DND-41 (cell line): ENCODE measurements at regions not wholly inside any gene's neighbourhood (a gene's known extent, or its start where the extent isn't known, plus 50 kb on each side); places are given as distances from the start of the nearest gene placed in this dataset.

ENCODE experiments used
- CTCF ChIP-seq: IDR thresholded peaks from 2 replicates; pipeline ENCODE4 v1.5.1; 2012; ENCODE audit warnings: borderline replicate concordance, low read length, moderate library complexity, mild to moderate bottlenecking; ENCODE audit not compliant: poor library complexity, severe bottlenecking; ENCODE audit errors: extremely low read depth
- EZH2 ChIP-seq: IDR thresholded peaks from 3 replicates; pipeline ENCODE4 v1.6.1; 2012; ENCODE audit warnings: borderline replicate concordance, low read depth, mild to moderate bottlenecking, moderate library complexity, low read length, inconsistent platforms; ENCODE audit not compliant: severe bottlenecking

DNA sequence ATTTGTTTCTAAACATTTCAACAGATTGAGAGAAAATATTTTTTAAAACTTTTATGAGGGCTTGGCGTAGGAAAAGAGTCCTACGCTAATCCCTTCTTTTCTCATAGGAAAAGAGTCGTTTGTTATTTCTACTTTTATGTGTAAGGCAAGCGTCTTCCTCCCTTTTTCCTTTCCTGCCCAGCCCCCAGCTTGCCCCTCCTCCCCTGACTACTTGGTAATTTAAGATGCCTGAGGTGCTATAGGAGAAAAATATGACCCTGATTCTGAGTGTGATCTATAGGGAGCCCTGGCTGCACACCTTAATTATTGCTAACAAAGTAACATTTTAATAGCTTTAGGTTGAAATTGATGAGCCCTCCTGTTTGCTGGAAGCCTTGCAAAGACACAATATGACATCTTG, 373.6 kb downstream of the PBX1 start:
- no peak for TF ChIP-seq EZH2
- no peak for TF ChIP-seq CTCF
